Activated B cell treated with CpG ODN at 0.5 μM for 24 hours (primary cell): ENCODE measurements at regions not wholly inside any gene's neighbourhood (a gene's known extent, or its start where the extent isn't known, plus 50 kb on each side); places are given as distances from the start of the nearest gene placed in this dataset.

ENCODE experiments used
- ATAC-seq: fragments of 200-7000 bp; cut with Tn5 transposase; one replicate; pipeline ENCODE4 v1.10.0; 2021; ENCODE audit warnings: low read depth, mild to moderate bottlenecking, moderate library complexity
- CTCF ChIA-PET: fragments of 350-600 bp; sonication (Branson Sonifier 250); formaldehyde crosslinking; loops from one replicate; lab custom pipeline; 2021; ENCODE audit warnings: antibody characterized with exemption; lab: Charles Lee
- POLR2A ChIA-PET: fragments of 350-600 bp; sonication (Branson Sonifier 250); formaldehyde crosslinking; loops from one replicate; lab custom pipeline; 2021; ENCODE audit warnings: antibody characterized with exemption; lab: Charles Lee
- DNase-seq: peaks from one replicate; pipeline ENCODE4 v3.0.0; 2022
- H3K27ac Mint-ChIP-seq: one replicate; pipeline ENCODE4 v1.8.0; 2020; ENCODE audit warnings: mixed read lengths
- H3K27me3 Mint-ChIP-seq: one replicate; pipeline ENCODE4 v1.8.0; 2021; ENCODE audit warnings: mixed read lengths
- H3K36me3 Mint-ChIP-seq: one replicate; pipeline ENCODE4 v1.8.0; 2021; ENCODE audit warnings: low read depth, mixed read lengths
- H3K4me1 Mint-ChIP-seq: one replicate; pipeline ENCODE4 v1.8.0; 2021; ENCODE audit warnings: mixed read lengths
- H3K4me3 Mint-ChIP-seq: one replicate; pipeline ENCODE4 v1.8.0; 2020; ENCODE audit warnings: mild to moderate bottlenecking, mixed read lengths
- H3K9me3 Mint-ChIP-seq: one replicate; pipeline ENCODE4 v1.8.0; 2020; ENCODE audit warnings: mixed read lengths
- intact Hi-C: fragments of 100-400 bp; cut with micrococcal nuclease; formaldehyde crosslinking; loops from one replicate; pipeline ENCODE4 v1.15.1; 2024
- TF ChIP-seq, protein P1 (sequence below): fragments of 200-600 bp; IDR thresholded peaks from one replicate; pipeline ENCODE4 v1.8.0; 2022; ENCODE audit warnings: antibody characterized with exemption, mild to moderate bottlenecking

DNA sequence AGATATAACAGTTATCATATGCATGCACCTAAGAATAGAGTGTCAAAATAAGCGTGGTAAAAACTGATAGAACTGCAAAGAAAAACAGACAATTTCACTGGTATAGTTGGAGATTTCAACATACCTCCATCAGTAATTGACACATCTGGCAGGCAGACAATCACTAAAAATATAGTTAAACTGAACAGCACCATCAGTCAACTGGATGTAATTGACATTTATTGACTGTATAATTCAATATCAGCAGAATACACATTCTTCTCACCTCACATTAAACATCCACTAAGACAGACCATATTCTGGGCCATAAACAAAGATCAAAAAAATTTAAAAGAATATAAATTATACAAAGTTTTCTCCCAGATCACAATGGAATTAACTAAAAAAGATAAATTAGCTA lies 378.5 kb upstream of the RGPD4 start:
- Mint-ChIP-seq H3K9me3 (peaks cover 3% of the 10 kb centered on the region), H3K36me3 (no peaks in the 10 kb centered on the region), H3K4me1 (no peaks in the 10 kb centered on the region), H3K27me3 (no peaks in the 10 kb centered on the region), H3K4me3 (no peak overlapping the region), H3K27ac (no peak overlapping the region)
- DNase-seq (no peak), ATAC-seq (no peak)
- ChIA-PET POLR2A (no interaction called here), CTCF (no interaction called here)
- intact Hi-C loops = no loop called here
- TF ChIP-seq, protein P1, sequence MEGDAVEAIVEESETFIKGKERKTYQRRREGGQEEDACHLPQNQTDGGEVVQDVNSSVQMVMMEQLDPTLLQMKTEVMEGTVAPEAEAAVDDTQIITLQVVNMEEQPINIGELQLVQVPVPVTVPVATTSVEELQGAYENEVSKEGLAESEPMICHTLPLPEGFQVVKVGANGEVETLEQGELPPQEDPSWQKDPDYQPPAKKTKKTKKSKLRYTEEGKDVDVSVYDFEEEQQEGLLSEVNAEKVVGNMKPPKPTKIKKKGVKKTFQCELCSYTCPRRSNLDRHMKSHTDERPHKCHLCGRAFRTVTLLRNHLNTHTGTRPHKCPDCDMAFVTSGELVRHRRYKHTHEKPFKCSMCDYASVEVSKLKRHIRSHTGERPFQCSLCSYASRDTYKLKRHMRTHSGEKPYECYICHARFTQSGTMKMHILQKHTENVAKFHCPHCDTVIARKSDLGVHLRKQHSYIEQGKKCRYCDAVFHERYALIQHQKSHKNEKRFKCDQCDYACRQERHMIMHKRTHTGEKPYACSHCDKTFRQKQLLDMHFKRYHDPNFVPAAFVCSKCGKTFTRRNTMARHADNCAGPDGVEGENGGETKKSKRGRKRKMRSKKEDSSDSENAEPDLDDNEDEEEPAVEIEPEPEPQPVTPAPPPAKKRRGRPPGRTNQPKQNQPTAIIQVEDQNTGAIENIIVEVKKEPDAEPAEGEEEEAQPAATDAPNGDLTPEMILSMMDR = no peak

DNA sequence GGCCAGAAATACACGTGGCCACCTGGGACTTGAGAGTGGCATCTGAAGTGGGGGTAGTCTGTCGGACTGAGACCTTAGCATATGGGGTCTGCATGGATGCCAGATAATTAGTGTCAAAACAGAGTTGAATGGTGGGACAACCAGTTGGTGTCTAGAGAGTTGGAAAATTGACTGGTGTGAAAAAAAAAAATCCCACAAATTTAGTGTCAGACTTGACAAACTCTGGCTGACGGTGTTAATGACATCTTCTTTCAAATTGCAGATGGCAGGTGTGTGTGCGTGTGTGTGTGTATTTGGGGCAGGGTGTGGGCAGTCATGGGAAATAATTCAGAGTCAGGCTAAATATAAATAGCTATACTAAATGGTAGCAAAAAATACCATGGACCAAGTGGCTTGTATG lies 365.4 kb upstream of the RGPD4 start:
- H3K36me3 Mint-ChIP-seq = no peaks in the 10 kb centered on the region
- H3K9me3 Mint-ChIP-seq = no peaks in the 10 kb centered on the region
- ATAC-seq (no peak), DNase-seq (no peak)
- ChIA-PET POLR2A (no interaction called here), CTCF (no interaction called here)
- no peaks in the 10 kb centered on the region for H3K27me3 Mint-ChIP-seq
- no peaks in the 10 kb centered on the region for H3K4me1 Mint-ChIP-seq
- TF ChIP-seq, protein P1 = no peak
- H3K4me3 Mint-ChIP-seq = no peak overlapping the region
- H3K27ac Mint-ChIP-seq = no peak overlapping the region
- intact Hi-C loops = no loop called here

DNA sequence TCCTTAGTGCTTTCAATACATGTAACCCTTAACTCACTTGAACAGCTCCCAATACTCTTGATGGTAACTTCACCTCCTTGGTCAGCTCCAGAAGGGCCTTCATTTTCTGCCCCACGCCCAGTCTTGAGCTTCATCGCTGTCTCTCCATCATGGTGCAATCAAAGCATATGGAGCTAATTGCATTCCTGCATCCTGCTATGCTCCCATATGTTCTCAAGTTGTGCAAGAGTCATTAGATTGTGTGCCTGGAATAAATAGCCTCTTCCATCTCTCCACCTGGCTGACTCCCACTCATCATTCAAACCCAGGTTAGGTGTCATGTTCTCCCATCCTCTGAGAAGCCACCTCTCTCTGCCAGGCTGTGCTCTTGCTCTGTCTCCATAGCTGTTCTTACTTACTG lies 364.5 kb upstream of the RGPD4 start:
- CTCF ChIA-PET = no interaction called here
- H3K27ac Mint-ChIP-seq = no peak overlapping the region

DNA sequence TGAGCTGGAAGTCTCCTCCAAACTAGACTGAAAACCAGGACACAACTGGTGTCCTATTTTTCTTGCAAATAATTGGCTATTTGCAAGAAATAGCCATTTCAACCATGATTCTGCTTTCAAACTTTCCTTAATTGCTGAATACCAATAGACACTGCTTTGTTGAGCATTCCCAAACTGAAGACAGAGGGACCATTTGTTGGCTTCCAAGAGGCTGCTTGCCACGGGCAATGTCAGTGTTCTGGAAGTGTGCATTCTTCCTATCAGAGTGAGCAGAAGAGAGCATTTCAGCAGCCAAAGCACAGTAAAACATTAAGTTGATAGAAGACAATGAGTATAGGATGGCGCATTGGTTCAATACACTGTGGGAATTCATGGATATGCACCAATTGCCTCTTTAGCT lies 360.5 kb upstream of the RGPD4 start:
- TF ChIP-seq, protein P1 = no peak
- POLR2A ChIA-PET = no interaction called here
- Mint-ChIP-seq H3K4me3 (no peak overlapping the region), H3K4me1 (no peaks in the 10 kb centered on the region), H3K9me3 (peaks cover 2% of the 10 kb centered on the region), H3K36me3 (no peaks in the 10 kb centered on the region), H3K27me3 (no peaks in the 10 kb centered on the region), H3K27ac (no peak overlapping the region)
- DNase-seq (no peak), ATAC-seq (no peak)
- CTCF ChIA-PET = no interaction called here
- intact Hi-C loops = no loop called here

More for the DNA sequence above, 364.5 kb upstream of the RGPD4 start:
- H3K4me1 Mint-ChIP-seq = no peaks in the 10 kb centered on the region
- no peaks in the 10 kb centered on the region for H3K9me3 Mint-ChIP-seq
- no peak overlapping the region for H3K4me3 Mint-ChIP-seq
- TF ChIP-seq, protein P1 = no peak
- ATAC-seq (no peak), DNase-seq (no peak)
- intact Hi-C loops = no loop called here
- H3K36me3 Mint-ChIP-seq = no peaks in the 10 kb centered on the region
- POLR2A ChIA-PET = no interaction called here
- H3K27me3 Mint-ChIP-seq = no peaks in the 10 kb centered on the region

DNA sequence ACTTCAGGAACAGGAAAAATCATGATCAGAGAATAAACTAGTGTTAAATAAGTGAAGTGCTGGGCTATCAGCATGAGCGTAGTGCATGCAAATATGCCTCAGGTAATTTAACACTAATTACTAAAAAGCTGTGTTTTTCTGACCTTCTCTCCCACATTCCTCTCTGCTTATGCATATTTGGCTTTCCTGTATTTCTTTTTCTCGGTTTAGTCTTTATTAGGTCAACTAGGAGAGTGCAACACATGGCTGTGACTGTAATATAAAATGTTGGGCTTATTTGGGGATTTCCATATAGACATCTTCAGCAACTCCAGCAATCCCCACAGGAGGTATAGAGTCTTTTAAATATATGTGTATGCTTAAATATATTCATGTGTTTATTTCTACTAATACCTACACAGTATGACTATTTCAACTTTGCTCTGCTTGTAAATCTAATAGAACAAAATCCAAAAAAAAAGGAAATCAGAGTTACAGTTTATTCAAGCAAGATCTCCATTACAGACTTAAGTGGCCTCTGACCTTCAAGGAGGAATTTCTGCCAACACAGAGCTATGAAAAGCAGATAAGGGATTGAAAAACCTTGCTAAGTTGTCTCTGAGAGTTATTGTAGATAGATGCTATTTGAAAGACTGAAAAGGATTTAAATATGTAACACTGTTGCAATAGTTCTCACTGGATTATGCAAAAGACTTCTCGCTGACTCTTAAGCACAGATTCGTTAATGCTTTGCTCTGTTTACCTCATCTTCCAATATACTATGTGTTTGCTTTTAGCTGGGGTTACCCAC lies 359.5 kb upstream of the RGPD4 start:
- POLR2A ChIA-PET = no interaction called here
- H3K27me3 Mint-ChIP-seq = no peaks in the 10 kb centered on the region
- H3K4me1 Mint-ChIP-seq = no peaks in the 10 kb centered on the region
- H3K9me3 Mint-ChIP-seq = peaks cover 2% of the 10 kb centered on the region
- H3K27ac Mint-ChIP-seq = no peak overlapping the region
- no peak for DNase-seq
- H3K4me3 Mint-ChIP-seq = no peak overlapping the region
- ATAC-seq = no peak
- CTCF ChIA-PET = no interaction called here
- TF ChIP-seq, protein P1 = no peak
- H3K36me3 Mint-ChIP-seq = no peaks in the 10 kb centered on the region
- intact Hi-C loops = no loop called here
